Small intestine (tissue), 7 donors: ENCODE measurements at regions not wholly inside any gene's neighbourhood (a gene's known extent, or its start where the extent isn't known, plus 50 kb on each side); places are given as distances from the start of the nearest gene placed in this dataset.

Source experiments
- DNase-seq, 2 donors: peaks; one replicate each; pipeline versions ENCODE4 v3.0.0 to v3.0.0-alpha.2; 2013
- FAIRE-seq: peaks from 2 replicates; lab custom pipeline; 2012; peaks lifted over from hg19 to GRCh38; lab: Jason Lieb, UNC
- H3K27ac ChIP-seq, 3 donors: one replicate each; pipeline ENCODE4 v1.5.1; 2013; ENCODE audit warnings: low read length in 2 of 3, mild to moderate bottlenecking in 2 of 3, control low read depth in 1 of 3, inconsistent platforms in 1 of 3, low read depth in 1 of 3, moderate library complexity in 1 of 3
- H3K27me3 ChIP-seq, 3 donors: one replicate each; pipeline ENCODE4 v1.6.1; 2013; ENCODE audit warnings: low read length in 3 of 3, inconsistent platforms in 1 of 3; ENCODE audit not compliant: control insufficient read depth in 3 of 3, insufficient read depth in 3 of 3
- H3K36me3 ChIP-seq, 3 donors: one replicate each; pipeline ENCODE4 v1.6.1; 2013; ENCODE audit warnings: low read length in 3 of 3, inconsistent platforms in 1 of 3, low read depth in 1 of 3, mild to moderate bottlenecking in 1 of 3, moderate library complexity in 1 of 3; ENCODE audit not compliant: control insufficient read depth in 3 of 3, insufficient read depth in 2 of 3
- H3K4me1 ChIP-seq, 3 donors: one replicate each; pipeline ENCODE4 v1.6.1; 2013; ENCODE audit warnings: low read length in 2 of 3, inconsistent platforms in 1 of 3, low read depth in 1 of 3, mild to moderate bottlenecking in 1 of 3, moderate library complexity in 1 of 3; ENCODE audit not compliant: control insufficient read depth in 3 of 3, insufficient read depth in 2 of 3
- H3K4me3 ChIP-seq, 3 donors: one replicate each; pipeline ENCODE4 v1.5.1; 2013; ENCODE audit warnings: low read length in 3 of 3, control low read depth in 1 of 3, inconsistent platforms in 1 of 3, low read depth in 1 of 3, mild to moderate bottlenecking in 1 of 3, moderate library complexity in 1 of 3
- H3K9me3 ChIP-seq, 2 donors: one replicate each; pipeline ENCODE4 v1.6.1; 2013; ENCODE audit warnings: low read depth in 1 of 2, low read length in 1 of 2; ENCODE audit not compliant: control insufficient read depth in 2 of 2, insufficient read depth in 1 of 2
- WGBS, 3 donors: extraction: QIAGEN DNeasy Blood & Tissue Kit; methylation state at CpG; one replicate each; pipeline ENCODE4 v1.1.7; 2013; 5-methylcytosine and 5-hydroxymethylcytosine counted together
- donor health status: healthy with polysubstance abuse.
- donor health status: control.
- donor health status: control.
- donor health status: Bipolar disorder and iron deficiency.
- donor health status: healthy.

GRCh38 chr2:5459041-5459440 is 233.1 kb upstream of the SOX11 start:
- FAIRE-seq = no peak
- 84 to 88% (median 86%) methylated on average over 6 of the region's 6 CpGs for WGBS, 3 donors
- H3K4me3 ChIP-seq = no peak overlapping the region

DNA sequence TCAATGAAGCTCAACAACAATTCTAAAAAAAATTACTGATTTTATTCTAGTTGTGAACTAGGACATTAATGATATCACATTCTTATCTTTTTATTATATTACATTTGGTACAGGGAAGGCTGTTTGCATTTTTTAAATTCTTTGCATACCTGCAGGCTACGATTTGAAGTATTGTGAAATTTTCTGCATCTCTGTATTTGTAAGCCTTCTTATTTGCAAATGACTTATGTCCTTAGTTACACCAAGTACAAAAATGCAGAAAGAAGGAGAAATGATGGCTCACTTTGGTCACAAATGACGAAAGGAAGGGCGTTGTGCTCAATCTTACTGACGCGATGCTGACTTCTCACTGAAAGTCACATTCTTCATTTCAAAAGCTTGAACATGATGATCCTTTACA is 227.5 kb upstream of the SOX11 start:
- DNase-seq (no peak), FAIRE-seq (no peak)
- H3K9me3 ChIP-seq = no peaks in the 10 kb centered on the region
- peaks cover 0 to 5% (median 0%) of the 10 kb centered on the region in 3 donors for H3K27me3 ChIP-seq
- 77 to 82% (median 80%) methylated on average over 5 of the region's 5 CpGs for WGBS, 3 donors
- H3K27ac ChIP-seq = no peak overlapping the region
- H3K4me1 ChIP-seq = no peaks in the 10 kb centered on the region
- H3K36me3 ChIP-seq = no peaks in the 10 kb centered on the region
- no peak overlapping the region for H3K4me3 ChIP-seq

More at GRCh38 chr2:5459041-5459440, 233.1 kb upstream of the SOX11 start:
- no peak for DNase-seq
- Histone ChIP-seq H3K4me1 (no peaks in the 10 kb centered on the region), H3K36me3 (no peaks in the 10 kb centered on the region), H3K27me3 (peaks cover 0 to 5% (median 0%) of the 10 kb centered on the region in 3 donors), H3K9me3 (no peaks in the 10 kb centered on the region), H3K27ac (no peak overlapping the region)

DNA sequence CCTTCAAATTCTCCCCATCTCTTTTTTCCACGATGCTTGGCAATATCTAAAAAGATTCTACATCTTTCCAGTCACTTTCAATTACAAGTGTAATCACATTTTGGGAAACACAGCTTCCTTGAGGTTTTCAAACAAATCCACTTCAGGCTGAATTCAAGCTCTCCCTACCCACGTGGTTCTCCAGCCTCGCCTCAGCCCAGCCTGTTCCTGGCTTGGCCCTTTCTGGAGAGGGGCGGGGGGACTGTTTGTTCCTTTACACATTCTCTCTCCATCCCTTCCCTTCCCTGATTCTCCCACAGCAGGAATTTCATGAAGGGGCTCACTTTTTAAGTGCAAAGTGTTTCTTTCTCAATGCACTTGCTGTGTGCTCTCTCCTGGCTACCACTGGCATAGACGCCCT is 226.3 kb upstream of the SOX11 start:
- Histone ChIP-seq H3K27me3 (peaks cover 0 to 5% (median 0%) of the 10 kb centered on the region in 3 donors), H3K4me3 (no peak overlapping the region), H3K9me3 (no peaks in the 10 kb centered on the region), H3K4me1 (no peaks in the 10 kb centered on the region), H3K27ac (no peak overlapping the region), H3K36me3 (no peaks in the 10 kb centered on the region)
- FAIRE-seq = no peak
- 59 to 73% (median 68%) methylated on average over 5 of the region's 5 CpGs for whole genome bisulfite sequencing, 3 donors
- no peak for DNase-seq

DNA sequence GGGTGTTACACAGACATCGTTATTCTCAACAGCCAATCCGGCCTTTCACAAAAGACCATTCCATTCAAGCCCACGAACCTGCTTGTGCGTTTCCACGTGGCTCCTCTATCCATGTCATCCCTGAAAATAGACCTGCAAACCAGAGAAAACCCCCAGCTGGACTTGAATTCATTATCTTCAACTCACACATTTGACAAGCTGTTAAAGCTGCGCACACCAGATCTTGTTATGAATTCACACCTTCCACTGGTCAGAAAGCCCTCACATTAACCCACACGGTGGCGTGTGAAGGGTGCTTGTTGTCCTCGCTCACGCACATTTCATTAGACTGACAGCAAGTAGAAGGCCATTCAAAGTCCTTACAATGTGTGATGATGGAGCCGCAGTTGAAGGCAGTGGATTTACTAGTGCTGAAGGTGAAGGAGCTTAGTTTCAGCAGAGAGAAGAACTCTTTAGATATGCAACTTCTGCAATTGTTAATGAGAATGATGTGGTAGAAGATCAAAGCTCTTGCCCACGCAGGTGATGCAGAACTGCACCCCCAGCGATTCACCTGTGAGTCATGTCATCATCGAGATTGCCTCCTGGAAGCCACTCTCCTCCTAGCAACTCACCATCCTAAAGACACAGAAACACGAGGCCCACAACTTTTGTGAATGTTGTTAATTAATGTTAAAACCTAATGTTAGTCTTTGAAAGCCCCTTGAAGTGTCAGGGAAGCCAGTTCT is 224.8 kb upstream of the SOX11 start:
- Histone ChIP-seq H3K36me3 (no peaks in the 10 kb centered on the region), H3K9me3 (no peaks in the 10 kb centered on the region), H3K27ac (no peak overlapping the region), H3K27me3 (peaks cover 0 to 5% (median 0%) of the 10 kb centered on the region in 3 donors), H3K4me1 (no peaks in the 10 kb centered on the region), H3K4me3 (no peak overlapping the region)
- 82 to 83% (median 82%) methylated on average over 15 of the region's 15 CpGs for WGBS, 3 donors
- DNase-seq (no peak), FAIRE-seq (no peak)

- H3K4me1 ChIP-seq = no peaks in the 10 kb centered on the region
- no peak overlapping the region for H3K4me3 ChIP-seq
- FAIRE-seq (no peak), DNase-seq (no peak)
- no peak overlapping the region for H3K27ac ChIP-seq
- 66 to 82% (median 74%) methylated on average over 4 of the region's 4 CpGs for WGBS, 3 donors
- no peaks in the 10 kb centered on the region for H3K36me3 ChIP-seq
- H3K27me3 ChIP-seq = no peaks in the 10 kb centered on the region
- H3K9me3 ChIP-seq = peaks cover 0 to 2% of the 10 kb centered on the region in 2 donors
These were observed 219.5 kb upstream of the SOX11 start for GRCh38 chr2:5472673-5473072.

DNA sequence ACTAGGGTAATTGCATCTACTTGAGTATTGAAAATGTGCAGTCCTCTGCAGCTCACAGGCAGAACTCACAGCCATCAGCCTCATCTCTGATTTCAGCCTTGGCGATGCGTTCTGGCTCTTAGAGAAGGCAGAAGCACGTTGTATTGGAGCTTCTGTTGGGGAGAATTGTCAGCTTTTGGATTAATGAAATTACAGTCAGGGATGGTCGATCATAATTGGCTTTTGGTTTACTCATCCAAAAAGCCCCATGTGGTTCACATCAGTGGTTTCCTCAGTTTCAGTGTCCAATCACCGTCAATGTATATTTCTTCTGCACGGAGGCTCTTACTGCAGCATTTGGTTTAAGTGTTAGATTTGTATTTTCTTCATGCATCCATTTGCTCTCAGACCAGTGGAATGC is 218.5 kb upstream of the SOX11 start:
- H3K4me3 ChIP-seq = no peak overlapping the region
- DNase-seq (peak in 1 of 2 donors; percentile 20), FAIRE-seq (no peak)
- H3K27me3 ChIP-seq = no peaks in the 10 kb centered on the region
- 66 to 72% (median 68%) methylated on average over 6 of the region's 6 CpGs for WGBS, 3 donors
- no peak overlapping the region for H3K27ac ChIP-seq
- no peaks in the 10 kb centered on the region for H3K36me3 ChIP-seq
- H3K9me3 ChIP-seq = peaks cover 0 to 2% of the 10 kb centered on the region in 2 donors
- H3K4me1 ChIP-seq = no peaks in the 10 kb centered on the region

DNA sequence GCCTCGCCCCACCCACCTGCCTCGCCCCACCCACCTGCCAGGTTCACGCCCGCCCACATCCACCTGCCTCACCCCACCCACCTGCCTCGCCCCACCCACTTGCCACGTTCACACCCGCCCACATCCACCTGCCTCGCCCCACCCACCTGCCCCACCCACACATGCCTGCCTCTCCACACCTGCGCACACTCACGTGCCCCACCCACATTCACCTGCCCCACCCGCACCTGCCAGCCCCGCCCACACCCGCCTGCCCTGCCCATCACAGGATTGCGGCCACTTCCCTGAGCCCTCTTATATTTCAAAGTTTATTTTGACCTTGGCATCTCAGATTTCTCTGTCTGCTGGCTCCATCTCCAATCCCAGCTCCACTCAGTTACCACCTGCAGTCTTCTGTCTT is 217.5 kb upstream of the SOX11 start:
- DNase-seq (no peak), FAIRE-seq (no peak)
- no peaks in the 10 kb centered on the region for H3K27me3 ChIP-seq
- no peak overlapping the region for H3K4me3 ChIP-seq
- H3K9me3 ChIP-seq = peaks cover 0 to 2% of the 10 kb centered on the region in 2 donors
- H3K4me1 ChIP-seq = no peaks in the 10 kb centered on the region
- no peaks in the 10 kb centered on the region for H3K36me3 ChIP-seq
- WGBS, 3 donors = 57 to 80% (median 73%) methylated on average over 5 to 14 of the region's 14 CpGs
- no peak overlapping the region for H3K27ac ChIP-seq

DNA sequence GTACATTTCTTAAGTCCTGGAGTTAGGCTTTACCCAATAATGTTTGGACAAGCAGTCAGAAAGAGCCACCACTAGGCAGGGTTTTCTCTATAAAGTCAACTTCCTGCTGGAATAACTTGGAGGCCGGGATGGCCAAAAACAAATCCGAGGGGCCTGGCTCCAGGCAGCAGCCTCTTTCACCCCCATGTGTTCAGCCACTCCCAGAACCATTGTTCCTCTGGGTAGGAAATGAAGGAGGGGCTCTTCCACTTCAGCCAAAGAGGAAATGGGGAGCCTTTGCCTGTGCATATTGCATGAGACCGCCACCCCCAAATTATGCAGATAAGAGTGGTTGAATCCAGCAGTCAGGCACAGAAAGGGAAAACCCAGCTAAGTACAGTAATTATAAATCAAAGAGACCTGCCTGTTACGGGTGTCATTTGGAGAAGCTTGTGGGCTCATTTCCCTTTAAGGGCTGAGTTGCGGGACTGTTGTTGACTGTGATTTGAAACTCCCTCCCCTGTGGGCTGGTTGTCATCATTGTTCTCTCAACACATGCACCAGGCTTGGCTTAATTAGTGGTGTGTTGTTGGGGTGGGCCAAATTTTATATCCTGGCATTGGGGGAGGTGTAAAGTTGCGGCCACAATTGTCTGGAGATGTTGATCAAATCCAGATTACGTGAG is 212.8 kb upstream of the SOX11 start:
- H3K27ac ChIP-seq = no peak overlapping the region
- 49 to 68% (median 57%) methylated on average over 7 of the region's 7 CpGs for WGBS, 3 donors
- H3K27me3 ChIP-seq = no peaks in the 10 kb centered on the region
- H3K36me3 ChIP-seq = no peaks in the 10 kb centered on the region
- DNase-seq (no peak), FAIRE-seq (no peak)
- no peak overlapping the region for H3K4me3 ChIP-seq
- peaks cover under 1 to 2% of the 10 kb centered on the region in 2 donors for H3K9me3 ChIP-seq
- H3K4me1 ChIP-seq = no peaks in the 10 kb centered on the region
